Testis (tissue), 2 donors: ENCODE measurements at regions not wholly inside any gene's neighbourhood (a gene's known extent, or its start where the extent isn't known, plus 50 kb on each side); places are given as distances from the start of the nearest gene placed in this dataset.
"Not testable (repeated sequence)": the region's sequence is repeated elsewhere in the genome, so short reads cannot be mapped to it uniquely, and the experiment has no call there.

Source experiments
- POLR2A ChIP-seq: fragments of 450-650 bp; IDR thresholded peaks from one replicate; pipeline ENCODE4 v1.6.1; 2017; ENCODE audit warnings: antibody characterized with exemption, mild to moderate bottlenecking, moderate library complexity
- TF ChIP-seq, protein P1 (sequence below), 3 experiments: fragments of 450-650 bp in 2 of 3; fragments of 200-600 bp in 1 of 3; sonication (generic) in 1 of 3; IDR thresholded peaks; one replicate each; pipeline ENCODE4 v1.5.1; 2016 to 2019; ENCODE audit warnings: antibody characterized with exemption in 3 of 3, mild to moderate bottlenecking in 2 of 3, moderate library complexity in 1 of 3

DNA sequence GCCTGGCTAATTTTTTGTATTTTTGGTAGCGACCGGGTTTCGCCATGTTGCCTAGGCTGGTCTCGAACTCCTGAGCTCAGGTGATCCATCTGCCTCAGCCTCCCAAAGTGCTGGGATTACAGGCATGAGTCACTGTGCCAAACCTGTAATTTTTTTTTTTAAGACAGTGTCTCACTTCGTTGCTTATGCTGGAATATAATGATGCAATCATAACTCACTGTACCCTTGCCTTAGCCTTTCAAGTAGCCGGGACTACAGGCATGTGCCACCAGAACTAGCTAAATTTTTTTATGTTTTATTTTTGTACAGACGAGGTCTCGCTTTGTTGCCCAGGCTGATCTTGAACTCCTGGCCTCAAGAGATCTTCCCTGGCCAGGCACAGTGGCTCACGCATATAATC is 57.3 kb upstream of the RABGAP1L start:
- TF ChIP-seq, protein P1, sequence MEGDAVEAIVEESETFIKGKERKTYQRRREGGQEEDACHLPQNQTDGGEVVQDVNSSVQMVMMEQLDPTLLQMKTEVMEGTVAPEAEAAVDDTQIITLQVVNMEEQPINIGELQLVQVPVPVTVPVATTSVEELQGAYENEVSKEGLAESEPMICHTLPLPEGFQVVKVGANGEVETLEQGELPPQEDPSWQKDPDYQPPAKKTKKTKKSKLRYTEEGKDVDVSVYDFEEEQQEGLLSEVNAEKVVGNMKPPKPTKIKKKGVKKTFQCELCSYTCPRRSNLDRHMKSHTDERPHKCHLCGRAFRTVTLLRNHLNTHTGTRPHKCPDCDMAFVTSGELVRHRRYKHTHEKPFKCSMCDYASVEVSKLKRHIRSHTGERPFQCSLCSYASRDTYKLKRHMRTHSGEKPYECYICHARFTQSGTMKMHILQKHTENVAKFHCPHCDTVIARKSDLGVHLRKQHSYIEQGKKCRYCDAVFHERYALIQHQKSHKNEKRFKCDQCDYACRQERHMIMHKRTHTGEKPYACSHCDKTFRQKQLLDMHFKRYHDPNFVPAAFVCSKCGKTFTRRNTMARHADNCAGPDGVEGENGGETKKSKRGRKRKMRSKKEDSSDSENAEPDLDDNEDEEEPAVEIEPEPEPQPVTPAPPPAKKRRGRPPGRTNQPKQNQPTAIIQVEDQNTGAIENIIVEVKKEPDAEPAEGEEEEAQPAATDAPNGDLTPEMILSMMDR (IDR thresholded peaks at IDR 0.05), result not testable (repeated sequence)
- TF ChIP-seq POLR2A, result not testable (repeated sequence)
